Stimulated activated naive CD4-positive, alpha-beta T cell (primary cell): ENCODE measurements at regions not wholly inside any gene's neighbourhood (a gene's known extent, or its start where the extent isn't known, plus 50 kb on each side); places are given as distances from the start of the nearest gene placed in this dataset.
"Not testable (repeated sequence)": the region's sequence is repeated elsewhere in the genome, so short reads cannot be mapped to it uniquely, and the experiment has no call there.

Source experiments
- DNase-seq, 6 experiments: peaks; one replicate each; lab custom pipeline; 2025; lab: John Stamatoyannopoulos, UW

DNA sequence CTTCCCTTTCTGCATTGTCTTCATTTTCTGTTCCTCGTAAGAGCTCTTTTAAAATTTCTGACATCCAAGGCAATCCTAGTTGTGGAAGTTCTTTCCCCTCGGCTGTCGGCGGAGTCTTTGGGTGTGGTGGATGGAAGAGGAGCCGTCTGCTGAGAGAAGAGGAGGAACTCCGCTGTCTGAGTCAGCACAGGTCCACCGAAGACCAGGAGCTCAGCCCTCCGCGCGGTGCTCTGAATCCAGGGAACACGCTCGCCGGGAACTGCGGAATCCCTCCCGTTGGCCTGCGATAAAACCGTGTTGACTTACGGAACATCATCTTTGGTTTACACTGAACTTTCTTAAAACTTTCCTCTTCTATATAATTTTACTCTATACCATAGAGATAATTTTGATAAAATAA is 100.7 kb upstream of the IRX4 start:
- no peak for DNase-seq

DNA sequence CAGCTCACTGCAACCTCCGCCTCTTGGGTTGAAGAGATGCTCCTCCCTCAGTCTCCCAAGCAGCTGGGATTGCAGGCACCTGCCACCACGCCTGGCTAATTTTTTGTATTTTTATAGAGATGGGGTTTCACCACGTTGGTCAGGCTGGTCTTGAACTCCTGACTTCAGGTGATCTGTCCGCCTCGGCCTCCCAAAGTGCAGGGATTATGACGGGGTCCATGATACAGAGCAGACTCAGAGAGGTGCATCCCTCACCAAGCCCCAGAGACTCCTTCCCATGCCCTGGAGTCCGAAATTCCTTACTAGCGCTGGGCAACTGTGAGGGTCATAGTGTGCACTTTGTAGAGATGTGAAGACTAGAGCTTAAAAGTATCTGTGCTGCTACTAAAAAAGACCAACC is 99.8 kb upstream of the IRX4 start:
- not testable (repeated sequence) for DNase-seq

DNA sequence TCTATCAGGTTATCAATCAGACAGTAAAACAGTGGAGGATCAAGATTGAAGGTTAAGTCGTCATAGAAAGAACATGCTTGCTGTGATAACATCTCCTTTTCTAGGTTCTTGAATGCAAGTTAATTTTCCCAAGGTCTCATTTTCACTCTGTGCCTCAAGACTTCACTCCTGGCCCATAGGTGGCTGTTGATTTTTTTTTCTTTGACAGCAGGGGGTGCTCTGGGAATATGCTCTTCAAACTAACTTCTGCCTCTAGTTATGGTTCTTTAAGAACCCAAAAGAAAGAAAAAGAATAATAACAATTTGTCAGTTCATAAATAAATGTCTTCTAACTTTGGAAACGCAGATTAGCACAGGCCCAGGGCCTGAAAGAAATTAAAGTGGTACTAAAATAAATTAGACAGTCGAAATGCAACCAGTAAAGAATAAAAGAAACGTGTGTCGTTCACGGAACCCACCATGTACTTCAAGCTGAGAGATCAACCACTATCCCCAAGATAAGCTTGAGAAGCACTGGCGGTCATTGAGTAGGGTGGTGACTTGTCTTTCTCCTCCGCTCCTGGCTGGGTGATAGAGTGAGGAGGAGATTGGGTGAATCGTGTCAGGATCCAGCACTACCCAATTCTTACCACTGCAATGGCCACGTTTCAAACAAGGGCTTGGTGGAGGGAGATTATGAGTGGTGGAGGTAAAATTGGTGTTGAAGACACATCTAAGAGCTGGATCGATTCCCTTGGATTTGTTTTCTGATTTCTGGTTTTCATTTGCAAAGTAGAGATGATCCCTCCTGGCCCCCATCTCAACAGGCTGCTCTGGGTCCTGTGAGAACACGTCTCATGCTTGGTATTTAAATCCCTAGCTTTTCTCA is 93.4 kb upstream of the IRX4 start:
- DNase-seq = no peak

DNA sequence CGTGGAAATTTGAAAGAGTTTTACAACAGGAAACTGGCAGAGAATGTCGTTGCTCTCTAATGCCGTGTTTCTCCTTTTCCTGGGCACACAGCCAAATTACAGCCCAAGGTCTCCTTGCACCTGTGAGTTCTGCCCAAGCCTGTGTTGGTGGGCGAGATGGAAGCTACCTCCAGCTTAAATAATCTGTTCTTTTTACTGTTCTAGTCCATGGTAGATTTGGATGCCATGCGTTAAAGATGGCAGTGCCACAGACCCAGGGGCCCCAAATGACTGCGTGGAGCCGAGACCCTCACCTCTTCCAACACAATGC is 92.6 kb upstream of the IRX4 start:
- no peak for DNase-seq

DNA sequence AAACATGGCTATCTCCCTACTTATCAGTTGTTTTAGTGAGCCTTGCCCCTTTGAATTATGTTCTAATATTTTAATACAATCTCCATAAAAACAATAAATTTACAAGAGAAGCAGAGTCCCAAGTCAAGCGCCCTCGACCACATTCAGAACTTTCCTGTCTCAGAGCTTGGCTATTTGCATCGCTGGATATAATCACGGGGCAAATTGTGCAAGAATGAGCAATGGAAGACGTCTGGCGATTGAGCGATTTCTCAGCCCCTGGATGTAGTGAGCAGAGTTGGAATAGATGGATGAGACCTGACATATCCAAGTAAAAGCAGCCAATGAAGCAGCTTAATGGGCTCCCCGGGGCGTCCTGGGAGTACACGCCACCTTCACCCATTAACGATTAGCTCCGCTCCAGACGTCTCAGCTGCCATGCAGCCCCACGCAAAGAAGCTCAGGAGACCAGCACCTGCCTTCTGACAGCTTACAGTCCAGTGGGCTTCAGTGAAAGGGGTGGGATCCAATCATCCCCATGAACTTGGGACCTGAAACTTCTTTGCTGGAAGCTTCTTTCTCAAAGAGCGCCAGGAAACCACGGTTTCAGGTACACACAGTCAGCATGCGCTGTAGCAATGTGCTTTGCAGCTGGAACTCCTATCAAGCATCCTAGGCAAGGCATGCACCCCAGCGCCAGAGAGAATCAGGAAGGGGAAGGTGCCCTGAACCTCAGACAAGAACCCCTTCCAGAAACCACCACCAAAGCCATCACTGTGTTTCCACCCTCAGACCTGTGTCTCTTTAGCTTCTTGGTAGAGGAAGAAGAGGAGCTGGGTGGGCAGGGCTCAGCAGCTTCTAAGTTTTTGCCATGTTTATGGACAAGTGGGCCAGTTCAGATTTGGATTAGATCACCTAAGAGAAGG is 92.0 kb upstream of the IRX4 start:
- no peak for DNase-seq

DNA sequence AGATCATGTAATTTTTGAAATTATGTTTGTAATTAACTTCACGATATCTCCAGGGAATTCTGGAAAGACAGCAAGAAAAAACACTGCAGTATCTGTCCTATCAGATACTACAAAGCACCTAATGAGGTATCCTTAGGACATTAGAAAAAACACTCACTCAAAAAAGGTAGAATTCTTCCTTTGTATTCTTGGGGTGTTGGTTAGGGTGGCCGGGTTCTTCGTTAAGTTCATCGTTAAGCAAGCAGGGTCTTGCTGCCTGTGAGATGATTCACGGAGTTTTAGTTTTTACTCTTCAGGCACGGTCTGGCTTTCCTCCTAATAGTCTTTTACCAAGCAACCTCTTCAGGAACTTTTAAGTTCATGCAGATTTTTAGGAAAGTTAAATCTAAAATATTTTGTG is 91.4 kb upstream of the IRX4 start:
- no peak for DNase-seq

DNA sequence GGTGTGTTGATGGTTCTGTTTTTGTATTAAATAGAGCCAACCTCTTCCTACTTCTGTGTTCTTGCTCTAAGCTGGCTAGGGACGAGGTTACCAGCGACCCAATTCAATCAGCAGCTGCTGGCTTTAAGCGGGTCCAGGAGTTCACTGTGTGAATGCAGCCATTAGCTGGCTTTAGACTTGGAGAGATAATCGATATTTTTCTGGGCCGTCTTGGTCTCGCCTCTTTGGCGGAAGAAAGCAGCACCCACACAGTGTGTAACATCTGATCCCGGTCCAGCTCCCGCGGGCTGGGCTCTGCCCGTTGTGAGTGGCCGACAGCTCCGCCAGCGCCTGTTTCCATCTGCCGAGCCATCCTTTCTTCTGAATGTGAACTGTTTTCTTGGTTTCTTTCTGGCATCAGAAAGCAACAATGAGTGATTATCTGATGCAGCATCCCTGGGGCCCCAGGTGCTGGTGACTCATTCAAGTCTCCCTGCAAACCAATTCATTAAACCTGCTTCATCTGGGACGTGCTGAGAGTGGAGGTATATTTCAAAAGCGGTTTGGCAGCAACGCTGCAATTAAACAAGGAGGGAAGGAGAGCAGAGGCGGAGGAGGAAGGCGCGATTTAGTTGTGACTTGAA is 90.8 kb upstream of the IRX4 start:
- DNase-seq = no peak

DNA sequence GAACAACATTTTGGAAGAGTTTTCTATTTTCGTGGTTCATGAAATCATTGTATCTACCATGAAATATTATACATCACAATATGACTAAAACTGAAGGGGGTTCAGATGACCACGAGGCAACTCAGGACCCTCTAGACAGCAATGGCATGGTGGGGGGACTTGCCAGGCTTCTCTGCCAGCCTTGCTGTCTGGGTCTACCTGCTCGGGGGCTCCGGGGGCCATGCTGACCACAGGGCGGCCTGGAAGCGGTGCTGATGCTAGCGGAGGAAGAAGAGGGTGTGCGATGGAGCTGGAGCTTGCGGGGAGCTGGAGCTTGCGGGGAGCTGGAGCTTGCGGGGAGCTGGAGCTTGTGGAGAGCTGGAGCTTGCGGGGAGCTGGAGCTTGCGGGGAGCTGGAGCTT is 89.2 kb upstream of the IRX4 start:
- DNase-seq = no peak

DNA sequence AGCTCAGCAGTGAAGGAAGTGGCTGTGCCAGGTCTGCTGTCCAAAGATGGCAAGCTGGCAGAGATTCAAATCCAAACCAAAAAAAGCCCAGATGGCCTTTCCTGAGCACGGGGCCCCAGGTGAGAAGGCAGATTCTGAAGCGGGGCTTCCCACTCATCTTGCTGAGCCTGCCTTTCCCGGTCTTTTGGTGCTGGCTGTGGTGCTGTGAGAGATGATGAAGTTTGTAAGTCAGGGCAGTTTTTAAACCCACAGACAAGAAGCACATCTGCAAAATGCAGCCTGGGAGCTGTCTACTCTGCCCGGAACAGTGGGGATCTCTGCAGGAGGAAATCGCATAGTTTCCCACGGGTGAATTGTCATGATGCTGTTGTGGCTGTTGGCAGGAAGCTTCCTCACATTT is 85.0 kb upstream of the IRX4 start:
- no peak for DNase-seq

DNA sequence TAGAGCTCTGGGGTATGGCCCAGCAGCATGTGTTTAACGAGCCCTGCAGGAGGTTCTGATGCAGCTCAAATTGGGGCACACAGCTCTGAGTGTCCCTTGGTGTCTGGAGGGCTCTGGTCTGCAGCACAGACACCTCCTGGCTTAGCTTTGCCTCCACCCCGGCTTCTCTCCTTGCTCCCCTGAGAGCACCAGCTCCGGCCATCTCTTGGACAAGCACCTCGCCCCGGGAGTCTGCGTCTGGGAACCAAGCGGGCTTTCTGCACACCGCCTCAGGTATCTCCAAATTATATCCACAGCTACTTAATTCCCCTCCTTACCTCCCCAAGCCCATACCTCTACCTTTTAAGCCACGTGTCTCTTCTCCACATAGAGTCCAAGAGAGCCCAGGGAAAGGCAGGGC is 83.7 kb upstream of the IRX4 start:
- DNase-seq = no peak

DNA sequence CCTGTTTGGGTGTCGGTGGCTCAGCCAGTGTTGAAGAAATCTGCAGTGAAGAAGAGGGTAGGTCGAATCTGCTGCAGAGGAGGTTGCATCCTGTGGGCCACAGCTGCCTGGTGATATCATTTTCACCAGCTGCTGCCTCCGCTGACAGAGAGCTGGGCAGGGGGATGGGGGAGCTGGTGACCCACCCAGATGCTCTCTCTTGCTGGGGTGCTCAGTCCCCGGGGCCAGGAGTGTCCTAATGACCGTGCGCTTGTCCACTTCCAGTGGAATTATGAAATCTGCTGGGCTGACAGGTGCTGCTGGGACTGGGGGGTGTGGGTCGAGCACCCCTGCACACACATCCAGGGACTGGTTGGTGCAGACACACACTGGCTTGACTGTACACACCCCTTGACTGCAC is 83.2 kb upstream of the IRX4 start:
- DNase-seq = no peak

DNA sequence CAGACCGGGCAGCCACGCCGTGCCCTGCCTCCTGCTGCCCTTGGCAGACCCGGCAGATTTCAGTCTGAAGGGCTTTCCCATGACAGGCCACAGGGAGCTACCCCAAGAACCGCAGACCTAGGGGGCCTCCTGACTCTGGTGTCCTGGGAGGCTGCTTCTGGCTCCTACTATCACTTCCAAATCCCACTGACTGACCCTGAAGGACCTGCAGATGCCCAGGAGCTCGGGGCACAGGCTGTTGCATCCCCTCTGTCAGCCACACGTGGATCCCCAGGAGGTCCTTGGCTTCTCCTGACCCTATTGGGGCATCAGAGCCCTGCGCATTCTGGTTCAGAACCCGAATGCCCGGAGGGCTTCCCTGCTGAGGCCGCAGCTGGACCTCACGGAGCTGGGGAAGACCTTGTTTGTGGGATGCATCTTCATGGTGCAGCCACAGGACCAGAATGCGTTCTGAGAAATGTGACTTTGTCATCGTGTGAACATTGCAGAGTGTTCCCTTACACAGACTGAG is 81.3 kb upstream of the IRX4 start:
- DNase-seq = no peak

DNA sequence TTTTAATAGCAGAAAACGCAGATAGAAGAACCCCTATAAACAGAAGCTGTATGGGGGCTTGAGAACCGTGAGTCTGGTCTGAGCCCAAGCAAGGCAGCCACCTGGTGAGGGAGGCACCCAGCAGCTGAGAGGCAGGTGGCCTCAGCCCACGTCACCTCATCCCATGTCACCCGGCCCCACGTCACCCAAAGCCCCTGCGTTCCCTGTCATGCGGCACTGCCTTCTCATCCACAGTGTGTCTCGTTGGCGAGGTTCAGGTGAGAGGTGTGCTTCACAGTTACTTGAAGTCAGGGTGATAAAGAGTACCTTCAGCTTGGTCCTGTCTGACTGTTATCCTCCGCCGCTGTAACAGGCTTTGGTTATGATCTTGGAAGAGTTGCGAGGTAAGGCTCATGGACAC is 80.6 kb upstream of the IRX4 start:
- no peak for DNase-seq

DNA sequence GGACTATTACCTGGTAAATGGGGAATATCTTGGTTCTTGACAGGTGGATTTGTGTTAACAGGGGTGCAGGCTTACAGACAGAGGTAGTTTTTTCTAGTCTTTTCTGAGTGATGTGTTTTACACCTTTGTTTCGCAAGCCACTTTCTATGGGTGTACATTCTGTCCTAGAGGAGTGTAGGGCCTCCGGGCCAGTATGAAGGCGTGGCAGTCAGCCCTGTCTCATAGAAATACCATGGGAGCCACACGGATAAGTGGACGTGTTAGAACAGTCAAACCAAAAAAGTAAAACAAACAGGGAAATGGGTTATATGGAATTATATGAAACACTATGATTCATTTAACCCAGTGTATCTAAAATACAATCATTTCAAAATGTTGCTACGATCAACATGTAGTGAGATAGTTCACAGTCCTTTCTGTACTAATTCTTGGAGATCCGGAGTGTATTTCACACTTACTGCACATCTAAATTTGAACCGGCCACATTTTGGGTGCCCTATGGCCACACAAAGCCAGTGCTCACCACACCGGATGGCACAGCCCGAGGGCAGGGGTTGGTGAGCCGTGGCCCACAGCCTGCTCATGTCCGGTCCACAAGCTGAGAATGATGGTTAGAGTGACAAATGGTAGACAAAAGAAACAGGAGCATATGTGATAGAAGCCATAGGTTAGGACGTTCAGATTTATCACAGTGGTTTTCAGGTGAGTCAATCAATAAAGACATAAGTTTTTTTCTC is 80.1 kb upstream of the IRX4 start:
- no peak for DNase-seq

DNA sequence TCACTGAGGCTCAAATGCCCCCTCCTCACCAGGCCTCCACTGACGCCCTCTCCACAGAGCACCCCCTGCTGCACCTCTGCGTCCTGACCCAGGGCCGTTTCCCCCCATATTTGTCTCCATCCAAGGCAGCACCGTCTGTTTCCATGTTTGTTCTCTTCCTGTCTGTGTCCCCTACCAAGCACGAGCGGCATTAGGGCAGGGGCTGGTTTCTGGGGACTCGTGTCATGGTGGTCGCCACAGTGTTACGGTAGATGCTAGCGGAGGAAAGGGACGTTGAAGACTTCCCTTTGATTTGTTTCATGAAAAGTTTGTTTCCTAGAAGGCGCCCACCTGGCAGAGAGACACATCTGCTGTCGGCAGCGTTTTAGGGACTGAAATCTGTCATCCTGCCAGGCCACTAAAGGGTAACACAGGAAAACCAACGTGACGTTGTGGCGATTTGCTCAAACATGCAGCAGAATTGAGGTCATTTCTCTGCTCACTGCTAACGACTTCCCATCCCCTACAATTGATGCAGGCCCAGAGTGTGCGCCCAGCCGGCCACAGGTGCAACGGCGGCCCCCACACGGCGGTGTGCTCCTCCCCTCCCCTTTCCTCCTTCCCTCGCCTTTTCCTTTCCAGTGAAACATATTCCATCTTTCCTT is 79.3 kb upstream of the IRX4 start:
- DNase-seq = no peak

DNA sequence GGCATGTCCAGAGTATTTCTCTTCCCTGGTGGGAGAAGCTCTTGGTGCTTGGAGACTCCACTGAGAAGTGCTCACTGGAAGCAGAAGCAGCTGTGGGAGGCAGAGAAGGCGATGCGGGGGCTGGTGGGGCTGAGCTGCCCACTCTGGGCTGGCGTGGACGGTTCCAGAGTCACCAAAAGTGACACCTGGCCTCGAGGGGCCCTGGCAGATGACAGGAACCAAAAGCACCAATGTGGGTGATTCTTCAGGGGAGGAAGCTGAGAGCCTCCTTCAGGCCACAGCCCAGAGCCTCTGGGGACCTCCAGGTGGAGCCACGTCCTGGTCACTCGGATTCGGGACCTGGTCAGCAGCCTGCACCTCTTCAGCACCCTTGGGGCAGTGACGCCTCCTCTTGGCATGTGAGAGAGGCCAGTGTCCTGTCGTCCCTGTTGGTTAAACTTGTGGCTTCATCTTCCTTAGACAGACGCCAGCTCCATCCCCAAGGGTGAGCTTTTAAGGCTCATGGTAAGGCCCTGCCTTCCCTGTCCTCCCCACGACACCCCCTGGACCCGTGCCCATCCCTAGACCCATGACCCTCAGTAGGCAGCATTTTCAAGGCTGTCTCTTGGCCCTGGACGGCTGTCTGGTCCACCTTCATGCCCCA is 78.7 kb upstream of the IRX4 start:
- no peak for DNase-seq

DNA sequence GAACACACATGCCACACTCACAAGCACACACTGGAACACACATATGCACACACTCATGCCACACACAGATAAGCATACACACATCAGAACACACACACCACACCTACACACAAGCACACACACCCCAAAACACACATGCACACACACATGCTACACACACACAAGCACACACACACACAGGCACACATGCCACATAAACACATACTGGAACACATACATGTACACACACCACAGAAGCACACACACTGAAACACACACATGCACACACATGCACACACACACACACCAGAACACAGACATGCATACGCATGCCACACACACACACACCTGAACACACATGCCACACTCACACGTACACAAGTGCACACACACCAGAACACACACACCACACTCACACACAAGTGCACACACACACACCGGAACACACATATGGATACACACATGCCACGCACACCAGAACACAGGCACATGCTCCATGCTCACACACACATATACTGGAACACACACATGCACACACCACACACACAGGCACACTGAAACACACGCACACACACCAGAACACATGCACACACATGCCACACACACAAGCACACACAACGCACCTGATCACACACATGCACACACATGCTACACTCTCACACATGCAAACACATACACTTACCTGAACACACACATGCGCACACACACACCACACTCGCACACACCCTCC is 78.0 kb upstream of the IRX4 start:
- no peak for DNase-seq

DNA sequence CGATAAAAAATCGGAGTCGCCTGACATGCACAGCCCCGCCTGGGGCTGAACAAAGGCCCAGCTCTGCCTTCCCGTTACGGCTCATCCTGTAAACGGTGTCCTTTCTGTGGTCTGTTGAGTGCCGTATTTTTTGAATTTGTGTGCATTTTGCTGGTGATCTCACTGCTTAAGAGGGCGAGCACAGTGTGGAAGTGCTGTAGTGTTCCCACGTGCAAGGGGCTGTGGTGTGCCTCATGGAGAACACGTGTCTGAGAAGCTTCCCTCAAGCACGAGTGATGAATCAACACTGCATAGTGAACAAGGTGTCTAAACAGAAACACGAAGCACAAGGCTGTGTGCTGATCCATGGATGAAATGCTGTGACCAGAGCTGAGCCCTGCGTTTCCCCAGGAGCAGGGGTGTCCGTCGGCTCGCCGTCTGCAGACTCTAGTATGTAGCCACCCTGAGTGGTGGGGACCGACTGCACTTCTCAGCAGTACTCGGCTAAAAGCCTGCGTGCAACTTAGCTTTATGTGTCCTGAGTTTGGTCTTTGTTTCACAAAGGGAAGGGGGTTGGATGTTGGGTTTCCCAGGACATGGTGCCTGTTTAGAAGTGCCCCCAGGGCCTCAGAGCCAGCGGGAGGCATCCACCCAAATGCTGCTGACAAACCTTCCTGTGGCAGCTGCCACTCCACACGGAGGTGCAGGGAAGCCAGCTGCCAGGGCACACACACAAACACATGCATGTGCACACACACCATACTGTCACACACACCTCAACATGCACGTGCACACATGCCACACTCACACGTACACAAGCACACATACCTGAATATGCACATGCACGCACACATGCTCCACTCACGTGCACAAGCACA is 77.2 kb upstream of the IRX4 start:
- DNase-seq = no peak

DNA sequence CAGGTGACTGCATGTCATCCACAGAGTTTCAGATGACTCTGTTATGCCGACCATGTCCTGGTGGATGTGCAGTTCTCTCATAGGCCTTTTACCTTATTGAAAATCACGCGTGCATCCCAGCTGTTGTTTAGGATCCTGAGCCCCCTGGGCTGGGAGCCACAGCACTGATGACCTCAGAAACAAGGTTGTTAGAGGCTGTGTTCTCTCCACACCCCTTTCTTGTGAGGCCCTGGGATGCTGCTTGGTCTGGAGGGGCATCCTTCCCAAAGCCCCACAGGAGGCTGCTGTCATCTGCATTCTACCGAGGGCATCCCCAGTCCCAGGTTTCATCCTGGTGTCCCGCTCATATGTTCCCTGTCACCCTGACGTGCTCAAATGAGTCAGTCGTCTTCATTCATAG is 76.5 kb upstream of the IRX4 start:
- no peak for DNase-seq
